NCI-H2171 treated with DMSO at 0.1 percent for 48 hours (cell line): ENCODE measurements at regions not wholly inside any gene's neighbourhood (a gene's known extent, or its start where the extent isn't known, plus 50 kb on each side); places are given as distances from the start of the nearest gene placed in this dataset.
"Not testable (repeated sequence)": the region's sequence is repeated elsewhere in the genome, so short reads cannot be mapped to it uniquely, and the experiment has no call there.

ENCODE experiments used
- DNase-seq: peaks from one replicate; lab custom pipeline; 2025; lab: John Stamatoyannopoulos, UW

GRCh38 chr4:144371485-144371884, 231.0 kb upstream of the GYPA start:
- no peak for DNase-seq

- no peak for DNase-seq
Observed at GRCh38 chr4:144374065-144374464, 233.5 kb upstream of the GYPA start.

- no peak for DNase-seq
Observed at GRCh38 chr4:144376866-144377265, 236.3 kb upstream of the GYPA start.

GRCh38 chr4:144384408-144384807, 243.9 kb upstream of the GYPA start:
- DNase-seq = no peak

- no peak for DNase-seq
Observed at GRCh38 chr4:144399927-144400326, 246.0 kb upstream of the HHIP start.

GRCh38 chr4:144402176-144402575, 243.8 kb upstream of the HHIP start:
- DNase-seq = no peak

- no peak for DNase-seq
Observed at GRCh38 chr4:144402999-144403398, 243.0 kb upstream of the HHIP start.

- DNase-seq = no peak
Observed at GRCh38 chr4:144403893-144404292, 242.1 kb upstream of the HHIP start.

GRCh38 chr4:144409525-144409924, 236.4 kb upstream of the HHIP start:
- DNase-seq = no peak

- no peak for DNase-seq
Observed at GRCh38 chr4:144410230-144410783, 235.6 kb upstream of the HHIP start.

- no peak for DNase-seq
Observed at GRCh38 chr4:144411119-144411518, 234.8 kb upstream of the HHIP start.

- no peak for DNase-seq
Observed at GRCh38 chr4:144411700-144412099, 234.3 kb upstream of the HHIP start.

GRCh38 chr4:144421056-144421455, 224.9 kb upstream of the HHIP start:
- no peak for DNase-seq

GRCh38 chr4:144421839-144422565, 224.0 kb upstream of the HHIP start:
- no peak for DNase-seq

- no peak for DNase-seq
Observed at GRCh38 chr4:144423930-144424329, 222.0 kb upstream of the HHIP start.

GRCh38 chr4:144426023-144426422, 219.9 kb upstream of the HHIP start:
- DNase-seq = not testable (repeated sequence)

GRCh38 chr4:144442713-144443112, 203.2 kb upstream of the HHIP start:
- no peak for DNase-seq

- DNase-seq = no peak
Observed at GRCh38 chr4:144449611-144450010, 196.3 kb upstream of the HHIP start.

- DNase-seq = no peak
Observed at GRCh38 chr4:144450526-144450925, 195.4 kb upstream of the HHIP start.

GRCh38 chr4:144451766-144452450, 194.0 kb upstream of the HHIP start:
- no peak for DNase-seq

- no peak for DNase-seq
Observed at GRCh38 chr4:144456196-144456595, 189.8 kb upstream of the HHIP start.

- DNase-seq = no peak
Observed at GRCh38 chr4:144461906-144462305, 184.1 kb upstream of the HHIP start.

- no peak for DNase-seq
Observed at GRCh38 chr4:144463236-144463635, 182.7 kb upstream of the HHIP start.
